Mucosa of descending colon (tissue), 3 donors: ENCODE measurements at regions not wholly inside any gene's neighbourhood (a gene's known extent, or its start where the extent isn't known, plus 50 kb on each side); places are given as distances from the start of the nearest gene placed in this dataset.

Source experiments
- ATAC-seq: fragments of 200-7000 bp; cut with Tn5 transposase; one replicate; pipeline ENCODE4 v1.9.1; 2020; ENCODE audit warnings: mild to moderate bottlenecking, moderate library complexity
- DNase-seq, 3 donors: peaks; one replicate each; pipeline ENCODE4 v3.0.0-alpha.2; 2020
- H3K36me3 ChIP-seq: fragments of 200-600 bp; one replicate; pipeline ENCODE4 v1.8.0; 2021; ENCODE audit warnings: low read depth, mild to moderate bottlenecking
- H3K4me1 ChIP-seq: fragments of 200-600 bp; one replicate; pipeline ENCODE4 v1.8.0; 2021; ENCODE audit warnings: low read depth, mild to moderate bottlenecking
- H3K4me3 ChIP-seq: fragments of 200-600 bp; one replicate; pipeline ENCODE4 v1.8.0; 2021; ENCODE audit warnings: mild to moderate bottlenecking
- H3K9me3 ChIP-seq: fragments of 200-600 bp; one replicate; pipeline ENCODE4 v1.8.0; 2021; ENCODE audit warnings: mild to moderate bottlenecking
- CTCF ChIP-seq: fragments of 200-600 bp; IDR thresholded peaks from one replicate; pipeline ENCODE4 v1.8.0; 2022; ENCODE audit warnings: antibody characterized with exemption, mild to moderate bottlenecking
- intact Hi-C, 2 donors: fragments of 100-400 bp; cut with DNase I in 1 of 2; cut with micrococcal nuclease in 1 of 2; formaldehyde crosslinking; loops; one replicate each; pipeline versions ENCODE4 v1.11.0 to v1.11.1; 2022; cut with DNase I, micrococcal nuclease
- donor health status: DM: no; HTN: no; CAD: no; lungs with moderate emphysema.
- donor health status: DM: no; HTN: no; CAD: no.
- donor health status: DM: no; HTN: yes; CAD: no.

- intact Hi-C loops, result no loop called here
- Histone ChIP-seq H3K36me3 (no peaks in the 10 kb centered on the region), H3K4me3 (no peak overlapping the region), H3K9me3 (no peaks in the 10 kb centered on the region), H3K4me1 (no peaks in the 10 kb centered on the region)
- ATAC-seq (no peak), DNase-seq (no peak)
- no peak for TF ChIP-seq CTCF
Observed at GRCh38 chr20:57948180-57948955, 238.6 kb upstream of the PMEPA1 start.

GRCh38 chr20:57947421-57948179 is 237.8 kb upstream of the PMEPA1 start:
- Histone ChIP-seq H3K4me1 (no peaks in the 10 kb centered on the region), H3K4me3 (no peak overlapping the region), H3K9me3 (no peaks in the 10 kb centered on the region), H3K36me3 (no peaks in the 10 kb centered on the region)
- peak; percentile 20 for ATAC-seq
- no peak for DNase-seq
- TF ChIP-seq CTCF, result no peak
- intact Hi-C loops, result no loop called here

GRCh38 chr20:57946559-57947315 is 236.9 kb upstream of the PMEPA1 start:
- no peaks in the 10 kb centered on the region for H3K36me3 ChIP-seq
- TF ChIP-seq CTCF, result no peak
- ATAC-seq (no peak), DNase-seq (no peak)
- no peak overlapping the region for H3K4me3 ChIP-seq
- no peaks in the 10 kb centered on the region for H3K4me1 ChIP-seq
- no peaks in the 10 kb centered on the region for H3K9me3 ChIP-seq
- intact Hi-C loops, result no loop called here

GRCh38 chr20:57944988-57945387 is 235.2 kb upstream of the PMEPA1 start:
- no peak for ATAC-seq
- Histone ChIP-seq H3K9me3 (no peaks in the 10 kb centered on the region), H3K36me3 (no peaks in the 10 kb centered on the region), H3K4me1 (no peaks in the 10 kb centered on the region), H3K4me3 (no peak overlapping the region)
- no peak for TF ChIP-seq CTCF
- intact Hi-C loops, result no loop called here
- no peak for DNase-seq

- TF ChIP-seq CTCF, result no peak
- no peak for ATAC-seq
- no peak for DNase-seq
- H3K36me3 ChIP-seq, result no peaks in the 10 kb centered on the region
- intact Hi-C loops, result no loop called here
- no peaks in the 10 kb centered on the region for H3K9me3 ChIP-seq
- no peak overlapping the region for H3K4me3 ChIP-seq
- H3K4me1 ChIP-seq, result no peaks in the 10 kb centered on the region
Observed at GRCh38 chr20:57943950-57944349, 234.1 kb upstream of the PMEPA1 start.
